ENCODE measurements at regions not wholly inside any gene's neighbourhood (a gene's known extent, or its start where the extent isn't known, plus 50 kb on each side); places are given as distances from the start of the nearest gene placed in this dataset.
A peak's percentile ranks its signal among the peaks of the same experiment; 100 is the strongest.

GRCh38 chr2:123913143-123913735 is 111.8 kb upstream of the CNTNAP5 start:
- Histone ChIP-seq H3K27ac (ENCODE audit: low read depth, low read length, severe bottlenecking) (no peak overlapping the region), H3K36me3 (ENCODE audit: control insufficient read depth, insufficient read depth, low read length) (no peaks in the 10 kb centered on the region), H3K4me1 (ENCODE audit: control insufficient read depth, insufficient read depth, low read length, poor library complexity, severe bottlenecking) (no peaks in the 10 kb centered on the region), H3K4me3 (ENCODE audit: extremely low read depth, insufficient read depth, low read length, poor library complexity, severe bottlenecking) (no peak overlapping the region), H3K9me3 (ENCODE audit: control insufficient read depth, low read length) (no peaks in the 10 kb centered on the region)
- WGBS, 2 experiments (ENCODE audit: insufficient coverage in 2 of 2): 80 to 90% methylated on average over 7 to 8 of the region's 8 CpGs

GRCh38 chr2:123915380-123915779 is 109.7 kb upstream of the CNTNAP5 start:
- Histone ChIP-seq H3K4me1 (ENCODE audit: control insufficient read depth, insufficient read depth, low read length, poor library complexity, severe bottlenecking) (no peaks in the 10 kb centered on the region), H3K36me3 (ENCODE audit: control insufficient read depth, insufficient read depth, low read length) (no peaks in the 10 kb centered on the region), H3K4me3 (ENCODE audit: extremely low read depth, insufficient read depth, low read length, poor library complexity, severe bottlenecking) (no peak overlapping the region), H3K27ac (ENCODE audit: low read depth, low read length, severe bottlenecking) (no peak overlapping the region), H3K9me3 (ENCODE audit: control insufficient read depth, low read length) (no peaks in the 10 kb centered on the region)
- no CpG with 5 or more reads among the region's 2 CpGs for WGBS, 2 experiments (ENCODE audit: insufficient coverage in 2 of 2)

- Histone ChIP-seq H3K27ac (ENCODE audit: low read depth, low read length, severe bottlenecking) (no peak overlapping the region), H3K4me3 (ENCODE audit: extremely low read depth, insufficient read depth, low read length, poor library complexity, severe bottlenecking) (no peak overlapping the region), H3K36me3 (ENCODE audit: control insufficient read depth, insufficient read depth, low read length) (no peaks in the 10 kb centered on the region), H3K4me1 (ENCODE audit: control insufficient read depth, insufficient read depth, low read length, poor library complexity, severe bottlenecking) (no peaks in the 10 kb centered on the region), H3K9me3 (ENCODE audit: control insufficient read depth, low read length) (no peaks in the 10 kb centered on the region)
- no CpG with 5 or more reads among the region's 5 CpGs for WGBS, 2 experiments (ENCODE audit: insufficient coverage in 2 of 2)
These were observed 109.0 kb upstream of the CNTNAP5 start for GRCh38 chr2:123916051-123916450.

DNA sequence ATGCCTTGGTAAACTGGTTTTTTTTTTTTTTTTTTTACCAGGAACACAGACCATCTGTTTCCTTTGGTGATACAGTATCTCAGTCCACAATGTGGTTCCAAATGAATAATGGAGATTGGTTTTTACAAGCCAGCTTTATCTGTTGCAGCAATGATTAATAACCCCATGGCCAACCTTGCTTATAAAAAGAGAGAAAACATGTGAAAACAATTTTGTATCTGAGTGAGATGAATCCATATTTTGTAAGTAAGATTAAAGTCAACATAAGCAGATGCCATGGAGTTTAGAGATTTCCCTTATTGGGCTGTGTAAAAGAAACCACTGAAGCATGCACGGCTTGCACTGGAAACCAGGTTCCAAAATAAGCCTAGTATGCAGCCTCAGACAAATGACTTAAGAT is 108.6 kb upstream of the CNTNAP5 start:
- no peaks in the 10 kb centered on the region for H3K36me3 ChIP-seq (ENCODE audit: control insufficient read depth, insufficient read depth, low read length)
- no peak overlapping the region for H3K4me3 ChIP-seq (ENCODE audit: extremely low read depth, insufficient read depth, low read length, poor library complexity, severe bottlenecking)
- 100% methylated on average over 1 of the region's 1 CpG; no CpG with 5 or more reads in 1 of the 2 experiments for WGBS, 2 experiments (ENCODE audit: insufficient coverage in 2 of 2)
- H3K27ac ChIP-seq (ENCODE audit: low read depth, low read length, severe bottlenecking): no peak overlapping the region
- H3K4me1 ChIP-seq (ENCODE audit: control insufficient read depth, insufficient read depth, low read length, poor library complexity, severe bottlenecking): no peaks in the 10 kb centered on the region
- H3K9me3 ChIP-seq (ENCODE audit: control insufficient read depth, low read length): no peaks in the 10 kb centered on the region

DNA sequence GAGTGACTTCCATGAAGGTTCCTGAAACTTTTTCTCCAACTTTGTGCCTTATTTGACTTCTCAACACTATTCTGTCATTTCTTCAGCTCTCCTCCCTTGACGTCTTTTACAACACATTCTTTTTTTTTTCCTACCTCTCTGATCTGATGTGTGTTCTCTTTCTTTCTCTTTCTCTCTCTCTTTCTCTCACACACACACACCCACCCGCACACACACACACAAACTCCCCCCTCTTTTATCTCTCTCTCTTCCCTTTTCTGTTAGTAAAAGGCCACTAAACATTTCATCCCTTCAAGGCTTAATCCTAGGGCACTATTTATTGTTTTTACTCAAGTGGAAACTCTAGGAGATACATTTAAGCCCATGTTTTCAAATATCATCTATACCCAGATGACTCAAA is 107.8 kb upstream of the CNTNAP5 start:
- no peaks in the 10 kb centered on the region for H3K4me1 ChIP-seq (ENCODE audit: control insufficient read depth, insufficient read depth, low read length, poor library complexity, severe bottlenecking)
- no peak overlapping the region for H3K27ac ChIP-seq (ENCODE audit: low read depth, low read length, severe bottlenecking)
- H3K4me3 ChIP-seq (ENCODE audit: extremely low read depth, insufficient read depth, low read length, poor library complexity, severe bottlenecking): no peak overlapping the region
- no peaks in the 10 kb centered on the region for H3K36me3 ChIP-seq (ENCODE audit: control insufficient read depth, insufficient read depth, low read length)
- no peaks in the 10 kb centered on the region for H3K9me3 ChIP-seq (ENCODE audit: control insufficient read depth, low read length)
- 68 to 77% methylated on average over 1 to 2 of the region's 2 CpGs for WGBS, 2 experiments (ENCODE audit: insufficient coverage in 2 of 2)

- no peaks in the 10 kb centered on the region for H3K4me1 ChIP-seq (ENCODE audit: control insufficient read depth, insufficient read depth, low read length, poor library complexity, severe bottlenecking)
- 93 to 100% methylated on average over 1 of the region's 2 CpGs for WGBS, 2 experiments (ENCODE audit: insufficient coverage in 2 of 2)
These were observed 96.7 kb upstream of the CNTNAP5 start for GRCh38 chr2:123928358-123928757.

GRCh38 chr2:123935405-123935804 is 89.7 kb upstream of the CNTNAP5 start:
- Histone ChIP-seq H3K27ac (ENCODE audit: low read depth, low read length, severe bottlenecking) (no peak overlapping the region), H3K9me3 (ENCODE audit: control insufficient read depth, low read length) (no peaks in the 10 kb centered on the region), H3K4me3 (ENCODE audit: extremely low read depth, insufficient read depth, low read length, poor library complexity, severe bottlenecking) (no peak overlapping the region), H3K4me1 (ENCODE audit: control insufficient read depth, insufficient read depth, low read length, poor library complexity, severe bottlenecking) (no peaks in the 10 kb centered on the region), H3K36me3 (ENCODE audit: control insufficient read depth, insufficient read depth, low read length) (no peaks in the 10 kb centered on the region)
- WGBS, 2 experiments (ENCODE audit: insufficient coverage in 2 of 2): 100% methylated on average over 2 of the region's 4 CpGs

More at GRCh38 chr2:123928358-123928757, 96.7 kb upstream of the CNTNAP5 start:
- H3K4me3 ChIP-seq (ENCODE audit: extremely low read depth, insufficient read depth, low read length, poor library complexity, severe bottlenecking): no peak overlapping the region
- no peaks in the 10 kb centered on the region for H3K36me3 ChIP-seq (ENCODE audit: control insufficient read depth, insufficient read depth, low read length)
- H3K9me3 ChIP-seq (ENCODE audit: control insufficient read depth, low read length): peaks cover 5% of the 10 kb centered on the region
- H3K27ac ChIP-seq (ENCODE audit: low read depth, low read length, severe bottlenecking): no peak overlapping the region

- H3K9me3 ChIP-seq (ENCODE audit: control insufficient read depth, low read length): no peaks in the 10 kb centered on the region
- 91 to 100% methylated on average over 1 of the region's 2 CpGs for WGBS, 2 experiments (ENCODE audit: insufficient coverage in 2 of 2)
- H3K36me3 ChIP-seq (ENCODE audit: control insufficient read depth, insufficient read depth, low read length): no peaks in the 10 kb centered on the region
- H3K27ac ChIP-seq (ENCODE audit: low read depth, low read length, severe bottlenecking): peak overlapping the region; percentile 48
- peaks cover 3% of the 10 kb centered on the region for H3K4me1 ChIP-seq (ENCODE audit: control insufficient read depth, insufficient read depth, low read length, poor library complexity, severe bottlenecking)
- H3K4me3 ChIP-seq (ENCODE audit: extremely low read depth, insufficient read depth, low read length, poor library complexity, severe bottlenecking): no peak overlapping the region
These were observed 71.2 kb upstream of the CNTNAP5 start for GRCh38 chr2:123953846-123954245.

- H3K36me3 ChIP-seq (ENCODE audit: control insufficient read depth, insufficient read depth, low read length): no peaks in the 10 kb centered on the region
- H3K9me3 ChIP-seq (ENCODE audit: control insufficient read depth, low read length): peaks cover 4% of the 10 kb centered on the region
- H3K27ac ChIP-seq (ENCODE audit: low read depth, low read length, severe bottlenecking): no peak overlapping the region
- no peak overlapping the region for H3K4me3 ChIP-seq (ENCODE audit: extremely low read depth, insufficient read depth, low read length, poor library complexity, severe bottlenecking)
- peaks cover 7% of the 10 kb centered on the region for H3K4me1 ChIP-seq (ENCODE audit: control insufficient read depth, insufficient read depth, low read length, poor library complexity, severe bottlenecking)
- 83 to 94% methylated on average over 1 to 3 of the region's 4 CpGs for WGBS, 2 experiments (ENCODE audit: insufficient coverage in 2 of 2)
These were observed 67.1 kb upstream of the CNTNAP5 start for GRCh38 chr2:123958011-123958410.

GRCh38 chr2:123961576-123961975 is 63.5 kb upstream of the CNTNAP5 start:
- Histone ChIP-seq H3K27ac (ENCODE audit: low read depth, low read length, severe bottlenecking) (peak overlapping the region; percentile 76), H3K4me1 (ENCODE audit: control insufficient read depth, insufficient read depth, low read length, poor library complexity, severe bottlenecking) (peaks cover 5% of the 10 kb centered on the region), H3K4me3 (ENCODE audit: extremely low read depth, insufficient read depth, low read length, poor library complexity, severe bottlenecking) (no peak overlapping the region), H3K36me3 (ENCODE audit: control insufficient read depth, insufficient read depth, low read length) (no peaks in the 10 kb centered on the region), H3K9me3 (ENCODE audit: control insufficient read depth, low read length) (peaks cover 4% of the 10 kb centered on the region)

DNA sequence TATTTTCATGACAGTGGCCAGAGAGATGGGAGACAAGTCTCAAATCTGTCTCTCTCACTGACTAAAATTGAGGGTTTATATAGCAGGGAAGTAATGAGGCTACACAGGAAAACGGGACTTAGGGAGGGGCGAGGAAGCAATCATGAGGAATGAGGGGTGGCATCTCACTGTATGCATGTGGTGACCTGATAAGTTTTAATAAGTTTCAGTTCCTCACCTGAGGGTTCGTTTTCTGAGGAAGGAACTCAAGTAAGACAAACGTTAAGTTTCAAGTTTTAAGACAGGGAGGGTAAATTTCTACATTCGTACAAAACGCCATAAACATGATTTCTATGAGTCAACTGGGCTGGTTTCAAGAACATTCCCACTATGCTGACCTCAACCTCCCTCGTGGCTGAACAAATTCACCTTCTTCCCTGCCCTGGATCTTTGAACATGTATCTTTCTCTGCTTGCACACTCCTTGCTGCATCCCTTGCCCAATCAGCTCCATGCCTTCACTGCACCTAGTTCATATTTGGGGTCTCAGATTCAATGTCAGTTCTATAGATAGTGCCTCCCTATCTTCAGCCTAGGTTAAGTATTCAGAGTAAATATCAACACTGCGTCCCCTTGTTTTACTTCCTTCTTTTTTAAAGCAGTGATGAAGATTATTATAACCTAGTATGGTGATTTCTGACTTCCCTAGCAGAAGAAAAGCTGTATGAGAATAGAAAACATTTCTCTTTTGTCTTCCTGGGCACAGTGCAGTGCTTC is 53.3 kb upstream of the CNTNAP5 start:
- no peak overlapping the region for H3K4me3 ChIP-seq (ENCODE audit: extremely low read depth, insufficient read depth, low read length, poor library complexity, severe bottlenecking)
- no peaks in the 10 kb centered on the region for H3K4me1 ChIP-seq (ENCODE audit: control insufficient read depth, insufficient read depth, low read length, poor library complexity, severe bottlenecking)
- H3K27ac ChIP-seq (ENCODE audit: low read depth, low read length, severe bottlenecking): no peak overlapping the region
- H3K9me3 ChIP-seq (ENCODE audit: control insufficient read depth, low read length): no peaks in the 10 kb centered on the region
- 89 to 91% methylated on average over 5 to 7 of the region's 8 CpGs for WGBS, 2 experiments (ENCODE audit: insufficient coverage in 2 of 2)
- no peaks in the 10 kb centered on the region for H3K36me3 ChIP-seq (ENCODE audit: control insufficient read depth, insufficient read depth, low read length)

Data from mesodermal cell (in vitro differentiated cells).